PFSK-1 (cell line): ENCODE measurements at regions not wholly inside any gene's neighbourhood (a gene's known extent, or its start where the extent isn't known, plus 50 kb on each side); places are given as distances from the start of the nearest gene placed in this dataset.

Experiments used
- POLR2AphosphoS5 ChIP-seq: IDR thresholded peaks from 2 replicates; pipeline ENCODE4 v1.6.1; 2012; ENCODE audit warnings: low read depth, mild to moderate bottlenecking, control low read depth, low read length, moderate library complexity
- TF ChIP-seq, protein P1 (sequence below), 2 experiments: IDR thresholded peaks; 2 replicates each; pipeline versions ENCODE4 v1.6.1 to v1.8.0; 2011 to 2012; ENCODE audit warnings: low read depth in 2 of 2, low read length in 2 of 2, control low read depth in 1 of 2, inconsistent platforms in 1 of 2, mild to moderate bottlenecking in 1 of 2, moderate library complexity in 1 of 2; ENCODE audit not compliant: insufficient read depth in 1 of 2

DNA sequence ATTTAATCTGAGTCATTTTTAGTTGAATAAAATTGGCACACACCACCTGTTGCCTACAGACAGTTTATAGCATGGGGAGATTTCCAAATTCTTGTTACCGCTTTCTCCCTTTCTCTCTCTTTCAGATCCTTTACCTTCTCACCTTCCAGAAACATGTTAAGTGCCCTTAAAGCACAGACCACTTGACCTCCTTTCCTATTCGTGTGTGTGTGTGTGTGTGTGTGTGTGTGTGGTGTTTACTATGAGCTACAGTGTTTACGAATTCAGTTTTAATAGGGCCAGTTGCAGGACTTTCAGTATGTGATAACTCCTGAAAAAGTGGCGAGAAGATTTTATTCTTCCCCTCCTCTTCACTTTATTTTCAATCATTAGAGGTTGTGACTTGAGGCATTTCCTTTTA lies 258.1 kb downstream of the BMP2 start:
- no peak for TF ChIP-seq POLR2AphosphoS5
- TF ChIP-seq, protein P1, sequence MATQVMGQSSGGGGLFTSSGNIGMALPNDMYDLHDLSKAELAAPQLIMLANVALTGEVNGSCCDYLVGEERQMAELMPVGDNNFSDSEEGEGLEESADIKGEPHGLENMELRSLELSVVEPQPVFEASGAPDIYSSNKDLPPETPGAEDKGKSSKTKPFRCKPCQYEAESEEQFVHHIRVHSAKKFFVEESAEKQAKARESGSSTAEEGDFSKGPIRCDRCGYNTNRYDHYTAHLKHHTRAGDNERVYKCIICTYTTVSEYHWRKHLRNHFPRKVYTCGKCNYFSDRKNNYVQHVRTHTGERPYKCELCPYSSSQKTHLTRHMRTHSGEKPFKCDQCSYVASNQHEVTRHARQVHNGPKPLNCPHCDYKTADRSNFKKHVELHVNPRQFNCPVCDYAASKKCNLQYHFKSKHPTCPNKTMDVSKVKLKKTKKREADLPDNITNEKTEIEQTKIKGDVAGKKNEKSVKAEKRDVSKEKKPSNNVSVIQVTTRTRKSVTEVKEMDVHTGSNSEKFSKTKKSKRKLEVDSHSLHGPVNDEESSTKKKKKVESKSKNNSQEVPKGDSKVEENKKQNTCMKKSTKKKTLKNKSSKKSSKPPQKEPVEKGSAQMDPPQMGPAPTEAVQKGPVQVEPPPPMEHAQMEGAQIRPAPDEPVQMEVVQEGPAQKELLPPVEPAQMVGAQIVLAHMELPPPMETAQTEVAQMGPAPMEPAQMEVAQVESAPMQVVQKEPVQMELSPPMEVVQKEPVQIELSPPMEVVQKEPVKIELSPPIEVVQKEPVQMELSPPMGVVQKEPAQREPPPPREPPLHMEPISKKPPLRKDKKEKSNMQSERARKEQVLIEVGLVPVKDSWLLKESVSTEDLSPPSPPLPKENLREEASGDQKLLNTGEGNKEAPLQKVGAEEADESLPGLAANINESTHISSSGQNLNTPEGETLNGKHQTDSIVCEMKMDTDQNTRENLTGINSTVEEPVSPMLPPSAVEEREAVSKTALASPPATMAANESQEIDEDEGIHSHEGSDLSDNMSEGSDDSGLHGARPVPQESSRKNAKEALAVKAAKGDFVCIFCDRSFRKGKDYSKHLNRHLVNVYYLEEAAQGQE (IDR thresholded peaks at IDR 0.05; ENCODE audit: insufficient read depth in 1 of 2, low read depth in 2 of 2, low read length in 2 of 2): no peak
